Fibroblast of lung (primary cell): ENCODE measurements at regions not wholly inside any gene's neighbourhood (a gene's known extent, or its start where the extent isn't known, plus 50 kb on each side); places are given as distances from the start of the nearest gene placed in this dataset.

Source experiments
- DNase-seq, 2 donors: peaks; one replicate each; pipeline versions ENCODE4 v3.0.0 to v3.0.0-alpha.2; 2010; ENCODE audit warnings: low read depth in 2 of 2
- H2AFZ ChIP-seq: 2 replicates; pipeline ENCODE4 v1.5.1; 2012; ENCODE audit warnings: low read length, control low read depth, inconsistent platforms
- H3K27ac ChIP-seq: 2 replicates; pipeline ENCODE4 v1.5.1; 2011; ENCODE audit warnings: low read length, control low read depth; ENCODE audit not compliant: insufficient read depth
- H3K27me3 ChIP-seq: 2 replicates; pipeline ENCODE4 v1.5.1; 2011; ENCODE audit warnings: mild to moderate bottlenecking, low read length; ENCODE audit not compliant: control insufficient read depth, insufficient read depth
- H3K36me3 ChIP-seq: 2 replicates; pipeline ENCODE4 v1.5.1; 2011; ENCODE audit warnings: low read length; ENCODE audit not compliant: control insufficient read depth, insufficient read depth
- H3K4me1 ChIP-seq: 2 replicates; pipeline ENCODE4 v1.5.1; 2011; ENCODE audit warnings: low read length; ENCODE audit not compliant: control insufficient read depth, insufficient read depth; ENCODE audit errors: extremely low read depth
- H3K4me2 ChIP-seq: 2 replicates; pipeline ENCODE4 v1.5.1; 2011; ENCODE audit warnings: low read length, control low read depth; ENCODE audit not compliant: insufficient read depth; ENCODE audit errors: extremely low read depth
- H3K4me3 ChIP-seq, 4 experiments: fragments of 200-600 bp in 1 of 4; sonication (generic) in 1 of 4; replicated peaks in 1 of 4; 2 replicates each; pipeline ENCODE4 v1.5.1; 2011 to 2016; ENCODE audit warnings: low read length in 4 of 4, low read depth in 3 of 4, mild to moderate bottlenecking in 3 of 4, control low read depth in 2 of 4, inconsistent platforms in 1 of 4, mixed read lengths in 1 of 4; ENCODE audit not compliant: insufficient read depth in 1 of 4; ENCODE audit errors: control extremely low read depth in 1 of 4
- H3K79me2 ChIP-seq: 2 replicates; pipeline ENCODE4 v1.5.1; 2012; ENCODE audit warnings: mild to moderate bottlenecking, low read length, inconsistent platforms; ENCODE audit not compliant: control insufficient read depth, insufficient read depth
- H3K9ac ChIP-seq: 2 replicates; pipeline ENCODE4 v1.5.1; 2011; ENCODE audit warnings: mild to moderate bottlenecking, low read length, control low read depth; ENCODE audit not compliant: insufficient read depth
- H3K9me3 ChIP-seq: 2 replicates; pipeline ENCODE4 v1.5.1; 2012; ENCODE audit warnings: low read depth, low read length; ENCODE audit not compliant: control insufficient read depth, insufficient read depth
- H4K20me1 ChIP-seq: 2 replicates; pipeline ENCODE4 v1.5.1; 2011; ENCODE audit warnings: low read length; ENCODE audit not compliant: control insufficient read depth, insufficient read depth; ENCODE audit errors: extremely low read depth
- CTCF ChIP-seq, 2 donors: IDR thresholded peaks in 1 of 2; conservative IDR thresholded peaks in 1 of 2; 1 replicate in 1 of 2; 2 replicates in 1 of 2; pipeline ENCODE4 v1.5.1; 2011 to 2012; ENCODE audit warnings: low read length in 2 of 2, control low read depth in 1 of 2, inconsistent platforms in 1 of 2, low read depth in 1 of 2, mild to moderate bottlenecking in 1 of 2
- EZH2 ChIP-seq: IDR thresholded peaks from 2 replicates; pipeline ENCODE4 v1.5.1; 2012; ENCODE audit warnings: low read length, control low read depth, mild to moderate bottlenecking; ENCODE audit errors: missing control alignments

- Histone ChIP-seq H3K9ac (no peak overlapping the region), H4K20me1 (no peaks in the 10 kb centered on the region), H3K4me2 (no peak overlapping the region), H3K27me3 (no peaks in the 10 kb centered on the region), H3K79me2 (no peaks in the 10 kb centered on the region), H3K27ac (no peak overlapping the region), H3K4me3 (no peak overlapping the region), H3K4me1 (no peaks in the 10 kb centered on the region), H2AFZ (no peak overlapping the region), H3K36me3 (no peaks in the 10 kb centered on the region), H3K9me3 (no peaks in the 10 kb centered on the region)
- TF ChIP-seq EZH2 (no peak), CTCF (conservative IDR thresholded peaks at IDR 0.05 in 1 of 2, IDR thresholded peaks at IDR 0.05 in 1 of 2; ENCODE audit: low read depth in 1 of 2, low read length in 2 of 2) (no peak)
- DNase-seq: no peak
Observed at GRCh38 chr22:48431536-48432315, 1395.9 kb downstream of the BRD1 start.

DNA sequence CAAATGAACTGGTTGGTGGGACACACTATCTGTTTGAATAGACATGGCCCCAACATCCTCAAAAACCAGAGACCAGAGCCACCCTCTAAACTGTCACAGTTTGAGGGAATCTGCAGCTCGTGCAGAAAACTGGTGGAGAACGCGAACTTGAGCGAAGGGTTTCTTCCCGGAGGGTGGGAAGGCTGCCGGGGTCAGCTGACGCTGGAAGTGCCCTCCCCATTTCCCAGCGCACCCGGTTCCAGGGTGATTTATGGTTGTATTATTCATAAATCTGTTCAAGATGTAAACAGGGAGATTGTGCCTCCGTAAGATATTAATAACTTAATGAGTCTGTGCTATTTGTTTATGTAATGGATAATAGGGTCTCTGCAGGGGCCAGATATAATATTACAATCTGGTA lies 1396.7 kb downstream of the BRD1 start:
- Histone ChIP-seq H3K36me3 (no peaks in the 10 kb centered on the region), H3K4me2 (no peak overlapping the region), H3K4me3 (no peak overlapping the region), H2AFZ (no peak overlapping the region), H4K20me1 (no peaks in the 10 kb centered on the region), H3K9ac (no peak overlapping the region), H3K4me1 (no peaks in the 10 kb centered on the region), H3K27me3 (no peaks in the 10 kb centered on the region), H3K79me2 (no peaks in the 10 kb centered on the region), H3K27ac (no peak overlapping the region), H3K9me3 (no peaks in the 10 kb centered on the region)
- DNase-seq: no peak
- TF ChIP-seq EZH2 (no peak), CTCF (conservative IDR thresholded peaks at IDR 0.05 in 1 of 2, IDR thresholded peaks at IDR 0.05 in 1 of 2; ENCODE audit: low read depth in 1 of 2, low read length in 2 of 2) (no peak)

DNA sequence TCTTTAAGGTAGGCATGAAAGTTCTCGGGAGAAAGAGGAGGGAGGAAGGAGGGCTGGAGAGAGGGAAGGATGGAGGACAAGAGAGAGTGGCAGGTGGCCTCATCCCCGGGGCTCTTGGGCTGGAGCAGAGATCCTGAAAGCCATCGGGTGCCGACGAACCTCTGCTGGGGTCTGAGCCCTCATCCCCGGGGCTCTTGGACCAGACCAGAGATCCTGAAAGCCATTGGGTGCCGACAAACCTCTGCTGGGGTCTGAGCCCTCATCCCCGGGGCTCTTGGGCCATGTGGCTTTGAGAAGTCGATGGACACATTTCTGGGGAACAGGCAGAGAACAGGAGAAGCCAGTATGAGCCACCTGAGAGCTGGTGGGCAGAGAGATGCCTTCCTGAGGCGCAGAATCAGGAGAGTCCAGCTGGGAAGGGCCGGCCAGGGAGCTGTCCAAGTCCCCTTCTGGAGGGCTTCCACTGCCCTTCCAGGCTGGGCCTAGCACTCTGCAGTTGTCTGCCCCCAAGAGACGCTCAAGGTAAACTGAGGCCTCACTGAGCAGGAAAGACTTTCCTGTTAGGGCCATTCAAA lies 1398.1 kb downstream of the BRD1 start:
- no peaks in the 10 kb centered on the region for H3K4me1 ChIP-seq
- H3K36me3 ChIP-seq: no peaks in the 10 kb centered on the region
- no peak overlapping the region for H2AFZ ChIP-seq
- H3K9me3 ChIP-seq: no peaks in the 10 kb centered on the region
- DNase-seq: no peak
- H4K20me1 ChIP-seq: no peaks in the 10 kb centered on the region
- no peak overlapping the region for H3K9ac ChIP-seq
- no peaks in the 10 kb centered on the region for H3K27me3 ChIP-seq
- no peak for TF ChIP-seq CTCF (conservative IDR thresholded peaks at IDR 0.05 in 1 of 2, IDR thresholded peaks at IDR 0.05 in 1 of 2; ENCODE audit: low read depth in 1 of 2, low read length in 2 of 2)
- no peak for TF ChIP-seq EZH2
- no peak overlapping the region for H3K4me2 ChIP-seq
- H3K79me2 ChIP-seq: no peaks in the 10 kb centered on the region
- no peak overlapping the region for H3K4me3 ChIP-seq
- H3K27ac ChIP-seq: no peak overlapping the region
